CD4-positive, alpha-beta T cell treated with Interleukin-4 for 4 hours (primary cell): ENCODE measurements at regions not wholly inside any gene's neighbourhood (a gene's known extent, or its start where the extent isn't known, plus 50 kb on each side); places are given as distances from the start of the nearest gene placed in this dataset.

ENCODE experiments used
- DNase-seq: peaks from one replicate; pipeline ENCODE4 v3.0.0-alpha.2; 2020

- no peak for DNase-seq
Observed at GRCh38 chr16:5442986-5443385, 345.4 kb upstream of the EEF2KMT start.

GRCh38 chr16:5442054-5442453, 344.5 kb upstream of the EEF2KMT start:
- DNase-seq: no peak

- no peak for DNase-seq
Observed at GRCh38 chr16:5438591-5438990, 341.0 kb upstream of the EEF2KMT start.

GRCh38 chr16:5433587-5433986, 336.0 kb upstream of the EEF2KMT start:
- DNase-seq: no peak

- DNase-seq: no peak
Observed at GRCh38 chr16:5432166-5432565, 334.6 kb upstream of the EEF2KMT start.

GRCh38 chr16:5430598-5430997, 333.0 kb upstream of the EEF2KMT start:
- DNase-seq: no peak

- no peak for DNase-seq
Observed at GRCh38 chr16:5428932-5429331, 331.3 kb upstream of the EEF2KMT start.

GRCh38 chr16:5427571-5427970, 330.0 kb upstream of the EEF2KMT start:
- DNase-seq: no peak

- DNase-seq: no peak
Observed at GRCh38 chr16:5422643-5423496, 325.3 kb upstream of the EEF2KMT start.

- DNase-seq: no peak
Observed at GRCh38 chr16:5422047-5422446, 324.5 kb upstream of the EEF2KMT start.

GRCh38 chr16:5416013-5416412, 318.4 kb upstream of the EEF2KMT start:
- no peak for DNase-seq

GRCh38 chr16:5415123-5415522, 317.5 kb upstream of the EEF2KMT start:
- no peak for DNase-seq

GRCh38 chr16:5412731-5413130, 315.1 kb upstream of the EEF2KMT start:
- DNase-seq: no peak

GRCh38 chr16:5398203-5398602, 300.6 kb upstream of the EEF2KMT start:
- no peak for DNase-seq

GRCh38 chr16:5396880-5397279, 299.3 kb upstream of the EEF2KMT start:
- DNase-seq: no peak

- DNase-seq: no peak
Observed at GRCh38 chr16:5393070-5393469, 295.5 kb upstream of the EEF2KMT start.

GRCh38 chr16:5386989-5387388, 289.4 kb upstream of the EEF2KMT start:
- DNase-seq: no peak

- DNase-seq: no peak
Observed at GRCh38 chr16:5385811-5386210, 288.2 kb upstream of the EEF2KMT start.

GRCh38 chr16:5385115-5385514, 287.5 kb upstream of the EEF2KMT start:
- DNase-seq: no peak

GRCh38 chr16:5383737-5384136, 286.1 kb upstream of the EEF2KMT start:
- no peak for DNase-seq

GRCh38 chr16:5382484-5382883, 284.9 kb upstream of the EEF2KMT start:
- no peak for DNase-seq

- no peak for DNase-seq
Observed at GRCh38 chr16:5381481-5381880, 283.9 kb upstream of the EEF2KMT start.

GRCh38 chr16:5379954-5380353, 282.4 kb upstream of the EEF2KMT start:
- no peak for DNase-seq

- DNase-seq: no peak
Observed at GRCh38 chr16:5378531-5378930, 280.9 kb upstream of the EEF2KMT start.

- DNase-seq: no peak
Observed at GRCh38 chr16:5377280-5377898, 279.8 kb upstream of the EEF2KMT start.
